AG08395 (cell line): ENCODE measurements at regions not wholly inside any gene's neighbourhood (a gene's known extent, or its start where the extent isn't known, plus 50 kb on each side); places are given as distances from the start of the nearest gene placed in this dataset.
"Not testable (repeated sequence)": the region's sequence is repeated elsewhere in the genome, so short reads cannot be mapped to it uniquely, and the experiment has no call there.

Experiments
- DNase-seq: peaks from one replicate; pipeline ENCODE4 v3.0.0; 2012; ENCODE audit warnings: mixed read lengths, low spot score

DNA sequence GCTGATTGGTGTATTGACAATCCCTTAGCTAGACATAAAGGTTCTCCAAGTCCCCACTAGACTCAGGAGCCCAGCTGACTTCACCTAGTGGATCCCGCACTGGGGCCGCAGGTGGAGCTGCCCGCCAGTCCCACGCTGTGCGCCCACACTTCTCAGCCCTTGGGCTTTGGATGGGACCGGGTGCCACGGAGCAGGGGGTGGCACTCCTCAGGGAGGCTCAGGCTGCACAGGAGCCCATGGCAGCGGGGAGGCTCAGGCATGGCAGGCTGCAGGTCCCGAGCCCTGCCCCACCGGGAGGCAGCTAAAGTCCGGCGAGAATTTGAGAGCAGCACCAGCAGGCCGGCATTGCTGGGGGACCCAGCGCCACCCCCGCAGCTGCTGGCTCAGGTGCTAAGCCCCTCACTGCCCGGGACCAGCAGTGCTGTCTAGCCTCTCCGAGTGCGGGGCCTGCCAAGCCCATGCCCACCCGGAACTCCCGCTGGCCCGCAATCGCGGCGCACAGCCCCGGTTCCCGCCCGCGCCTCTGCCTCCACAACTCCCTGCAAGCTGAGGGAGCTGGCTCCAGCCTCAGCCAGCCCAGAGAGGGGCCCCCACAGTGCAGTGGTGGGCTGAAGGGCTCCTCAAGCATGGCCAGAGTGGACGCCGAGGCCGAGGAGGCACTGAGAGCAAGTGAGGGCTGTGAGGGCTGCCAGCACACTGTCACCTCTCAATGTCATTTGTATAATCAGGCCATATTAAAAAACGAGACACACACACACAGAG lies 437.2 kb downstream of the CSNK1G3 start:
- no peak for DNase-seq

DNA sequence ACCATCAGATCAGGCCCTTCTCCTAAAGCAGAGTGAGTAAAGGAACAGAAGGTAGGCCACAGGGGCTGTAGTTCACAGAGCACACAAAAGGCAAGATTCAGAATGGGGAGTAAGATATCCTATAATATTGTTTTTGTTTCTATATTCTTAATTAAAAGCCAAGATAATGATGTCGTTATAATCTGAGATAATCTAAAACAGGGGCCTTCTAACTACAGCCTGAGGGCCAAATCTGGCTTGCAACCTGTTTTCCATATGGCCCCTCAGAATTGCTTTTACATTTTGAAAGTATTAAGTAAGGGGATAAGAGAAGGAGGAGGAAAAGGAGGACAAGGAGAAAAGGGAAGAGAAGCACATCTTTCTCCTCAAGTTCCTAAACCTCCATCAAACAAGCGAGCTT lies 435.8 kb downstream of the CSNK1G3 start:
- DNase-seq, result no peak

DNA sequence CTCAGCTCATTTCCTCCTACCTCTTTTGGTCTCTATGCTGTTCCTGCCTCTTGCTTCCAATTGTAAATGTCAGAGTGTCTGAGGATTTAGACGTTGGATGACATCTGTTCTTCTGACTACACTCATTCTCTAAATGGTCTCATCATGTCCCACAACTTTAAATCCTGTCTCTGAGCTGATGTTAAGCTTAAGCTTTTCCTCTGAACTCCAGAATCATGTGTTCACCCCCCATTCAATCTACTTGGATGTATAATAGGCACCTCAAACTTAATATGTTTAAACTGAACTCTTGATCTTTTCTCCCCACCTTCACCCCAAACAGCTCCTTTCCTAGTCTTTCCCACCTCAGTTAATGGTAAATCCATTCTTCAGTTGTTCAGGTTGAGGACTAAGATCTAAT lies 433.6 kb downstream of the CSNK1G3 start:
- DNase-seq, result no peak

DNA sequence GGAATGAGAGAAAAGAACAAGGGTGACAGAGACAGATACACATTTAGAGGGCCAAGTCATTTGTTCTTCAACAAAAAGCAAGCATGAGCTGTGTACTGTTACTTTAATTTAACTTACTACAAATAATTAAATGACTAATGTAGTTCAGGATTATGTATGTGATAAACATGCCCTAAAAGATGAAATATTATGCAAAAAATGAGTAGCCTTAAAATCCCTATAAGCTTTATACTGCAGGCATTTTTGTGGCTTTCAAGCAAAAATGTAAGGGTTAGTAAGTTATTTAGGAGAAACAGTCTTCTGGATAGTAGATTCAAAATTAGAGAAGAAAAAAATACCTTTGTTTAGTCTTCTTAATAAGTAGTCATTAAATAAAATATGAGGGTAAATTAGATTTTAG lies 431.2 kb downstream of the CSNK1G3 start:
- DNase-seq, result no peak

DNA sequence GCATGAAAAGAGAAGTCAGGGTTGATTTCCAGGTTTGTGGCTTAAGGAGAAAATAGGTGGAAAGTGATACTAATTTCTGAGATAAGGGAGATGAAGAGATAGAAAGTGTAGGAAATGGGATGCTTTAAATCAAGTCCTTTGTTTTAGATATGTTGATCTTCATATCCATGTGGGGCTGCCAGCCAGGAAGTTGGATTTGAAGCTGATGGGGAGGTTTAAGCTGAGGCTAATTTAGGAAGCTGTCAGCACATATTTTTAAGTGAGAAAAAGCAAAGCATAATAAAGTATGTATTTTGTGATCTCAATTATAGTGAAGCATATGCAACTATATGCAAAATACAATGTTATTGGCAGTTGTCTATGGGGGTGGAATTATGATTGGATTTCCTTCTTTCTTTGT lies 428.4 kb downstream of the CSNK1G3 start:
- DNase-seq, result no peak

DNA sequence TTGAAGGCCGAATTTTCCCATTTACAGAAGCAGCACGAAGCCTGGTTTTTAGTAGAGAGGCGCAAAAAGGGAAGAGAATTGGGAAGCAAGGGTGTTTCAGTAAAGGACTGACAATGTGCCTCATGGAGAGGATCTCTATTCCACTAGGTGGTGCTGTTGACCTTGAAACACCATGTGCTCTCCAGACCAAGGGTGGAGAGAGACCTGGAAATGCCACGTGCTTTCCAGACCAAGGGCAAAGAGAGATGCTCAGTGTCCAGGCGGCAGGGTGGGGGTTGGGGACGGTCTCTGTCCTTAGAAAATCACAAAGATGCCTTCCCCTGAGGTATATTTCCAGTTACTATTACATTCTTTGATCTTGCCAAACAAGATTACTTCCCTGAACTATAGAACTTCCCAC lies 425.3 kb downstream of the CSNK1G3 start:
- no peak for DNase-seq

DNA sequence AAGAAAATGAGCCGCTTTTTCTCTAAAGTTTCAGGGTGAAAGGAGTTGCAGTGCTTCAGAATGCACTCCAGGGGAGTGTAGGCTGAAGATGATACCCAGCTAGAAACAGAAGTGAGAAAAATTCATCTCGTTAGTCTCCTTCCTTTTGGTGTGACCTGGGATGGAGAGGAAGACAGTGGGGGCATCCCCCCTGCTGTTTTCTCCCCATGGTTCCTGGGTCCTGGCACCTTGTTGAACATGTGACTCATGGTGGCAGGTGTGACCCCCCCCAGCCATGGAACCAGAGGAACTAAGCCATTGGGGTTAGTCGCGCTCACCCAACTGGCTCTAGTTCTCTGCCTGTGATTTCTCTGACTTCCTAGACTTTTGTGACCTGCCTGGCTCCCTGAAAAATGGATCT lies 424.6 kb downstream of the CSNK1G3 start:
- no peak for DNase-seq

DNA sequence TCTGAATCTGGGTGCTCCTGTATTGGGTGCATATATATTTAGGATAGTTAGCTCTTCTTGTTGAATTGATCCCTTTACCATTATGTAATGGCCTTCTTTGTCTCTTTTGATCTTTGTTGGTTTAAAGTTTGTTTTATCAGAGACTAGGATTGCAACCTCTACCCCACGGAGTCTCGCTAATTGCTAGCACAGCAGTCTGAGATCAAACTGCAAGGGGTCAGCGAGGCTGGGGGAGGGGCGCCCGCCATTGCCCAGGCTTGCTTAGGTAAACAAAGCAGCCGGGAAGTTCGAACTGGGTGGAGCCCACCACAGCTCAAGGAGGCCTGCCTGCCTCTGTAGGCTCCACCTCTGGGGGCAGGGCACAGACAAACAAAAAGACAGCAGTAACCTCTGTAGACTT lies 421.8 kb downstream of the CSNK1G3 start:
- DNase-seq, result not testable (repeated sequence)

DNA sequence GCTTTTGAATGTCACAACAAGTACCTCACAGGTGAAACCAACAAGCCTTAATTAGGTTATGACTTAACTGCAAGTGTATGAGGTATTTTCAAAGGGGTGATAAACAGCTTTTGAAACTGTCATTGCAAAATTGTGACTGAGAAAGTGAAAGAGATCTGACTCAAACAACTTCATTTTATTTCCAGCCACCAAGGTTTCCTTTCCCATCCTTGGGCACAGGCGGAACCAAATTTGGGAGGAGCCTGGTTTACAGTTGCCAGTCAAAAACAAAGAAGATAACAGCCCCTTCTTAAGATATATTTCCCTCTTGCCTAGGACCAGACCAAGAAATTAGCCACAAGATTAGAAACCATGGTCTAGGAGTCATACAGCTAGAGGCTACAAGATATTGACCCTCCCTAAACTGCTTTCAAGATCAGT lies 417.1 kb downstream of the CSNK1G3 start:
- no peak for DNase-seq

DNA sequence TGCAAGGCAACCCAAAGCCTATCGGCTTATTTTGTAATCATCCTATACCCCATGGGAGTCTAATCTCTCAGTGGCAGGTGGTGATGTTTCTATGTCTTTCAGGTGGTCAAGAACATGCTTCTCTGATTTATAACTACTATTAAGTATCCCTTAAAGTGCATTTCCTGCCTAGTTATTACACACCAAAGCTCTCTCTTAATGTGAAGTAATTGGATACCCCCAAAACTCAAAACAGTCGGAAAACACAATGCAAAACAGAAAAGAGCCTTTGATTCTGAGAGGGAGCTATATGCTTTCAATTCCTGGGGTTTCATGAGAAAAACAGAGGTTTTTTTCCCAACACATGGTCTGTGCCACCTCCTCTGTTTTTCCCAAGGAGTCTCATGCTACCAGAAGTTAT lies 416.4 kb downstream of the CSNK1G3 start:
- no peak for DNase-seq

DNA sequence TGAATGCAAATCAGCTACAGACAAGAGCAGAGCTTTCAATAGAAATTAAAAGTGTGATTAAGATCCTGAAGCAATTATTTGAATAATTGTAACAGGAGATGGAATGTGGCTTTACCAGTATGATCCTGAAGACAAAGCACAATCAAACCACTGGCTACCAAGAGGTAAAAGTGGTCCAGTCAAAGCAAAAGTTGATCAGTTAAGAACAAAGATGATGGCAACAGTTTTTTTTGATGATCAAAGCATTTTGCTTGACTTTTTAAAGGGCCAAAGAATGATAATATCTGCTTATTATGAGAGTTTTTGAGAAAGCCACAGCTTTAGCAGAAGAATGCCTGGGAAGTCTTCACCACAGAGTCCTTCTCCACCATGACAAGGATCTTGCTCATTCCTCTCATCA lies 409.2 kb downstream of the CSNK1G3 start:
- no peak for DNase-seq

DNA sequence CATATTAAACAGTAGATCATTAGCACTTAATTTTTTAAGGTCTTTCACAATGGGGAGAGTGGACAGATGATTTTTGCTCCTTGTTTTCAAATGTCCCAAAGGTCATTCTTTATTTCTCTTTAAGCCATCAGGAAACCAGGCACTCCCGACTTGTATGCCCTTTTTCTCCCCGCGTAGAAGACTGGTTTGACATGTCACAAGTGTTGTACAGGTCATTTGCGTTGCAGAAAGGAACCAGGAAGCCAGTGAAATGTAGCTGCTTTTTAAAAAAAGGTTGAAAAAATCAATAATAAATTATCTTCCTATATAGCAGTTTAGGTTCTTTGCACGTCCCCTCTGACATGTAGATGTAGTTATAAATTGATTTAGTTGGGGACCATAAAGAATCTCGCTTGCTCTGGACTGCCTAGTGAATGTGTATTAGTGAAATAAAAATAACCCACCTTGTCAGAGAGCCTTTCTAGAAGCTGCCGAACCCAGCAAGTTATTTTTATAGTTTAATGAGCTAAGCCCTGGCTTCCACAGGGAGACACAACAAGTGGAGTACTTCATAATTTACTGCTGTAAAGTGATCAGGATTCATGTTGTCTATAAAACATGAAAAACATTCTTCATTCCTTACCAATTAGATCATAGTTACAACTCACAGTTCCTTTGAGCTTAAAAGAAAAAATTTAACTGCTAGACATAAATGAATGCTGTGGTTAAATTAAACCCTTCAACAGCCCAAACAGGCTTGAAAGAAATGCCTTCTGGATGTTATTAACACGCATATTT lies 404.6 kb downstream of the CSNK1G3 start:
- peak; percentile 67 for DNase-seq

DNA sequence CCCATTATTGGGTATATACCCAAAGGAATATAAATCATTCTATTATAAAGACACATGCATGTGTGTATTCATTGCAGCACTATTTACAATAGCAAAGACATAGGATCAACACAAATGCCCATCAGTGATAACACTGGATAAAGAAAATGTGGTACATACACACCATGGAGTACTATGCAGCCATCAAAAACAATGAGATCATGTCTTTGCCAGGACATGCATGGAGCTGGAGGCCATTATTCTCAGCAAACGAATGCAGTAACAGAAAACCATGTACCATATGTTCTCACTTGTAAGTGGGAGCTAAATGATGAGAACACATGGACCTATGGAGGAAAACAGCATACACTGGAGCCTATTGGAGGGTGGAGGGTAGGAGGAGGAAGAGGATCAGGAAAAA lies 402.4 kb downstream of the CSNK1G3 start:
- no peak for DNase-seq

DNA sequence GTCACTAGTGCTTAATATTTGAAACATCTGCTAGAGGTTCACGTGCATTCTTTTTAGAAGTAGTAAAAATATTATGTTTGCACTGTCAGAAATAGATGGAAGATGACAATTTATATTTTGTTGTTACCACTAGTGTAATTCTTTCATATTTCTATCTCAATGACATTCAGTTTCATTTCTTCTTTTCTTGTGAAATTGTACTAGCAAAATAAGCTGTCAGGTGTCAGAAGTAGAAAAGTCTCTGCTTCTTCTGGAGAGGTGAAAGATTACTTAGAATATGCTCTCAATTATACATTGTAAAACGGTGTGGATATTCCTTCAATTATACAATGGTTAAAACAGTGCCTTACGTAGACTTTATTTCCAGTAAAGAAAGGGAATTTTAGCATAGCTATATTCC lies 395.4 kb downstream of the CSNK1G3 start:
- DNase-seq, result no peak

DNA sequence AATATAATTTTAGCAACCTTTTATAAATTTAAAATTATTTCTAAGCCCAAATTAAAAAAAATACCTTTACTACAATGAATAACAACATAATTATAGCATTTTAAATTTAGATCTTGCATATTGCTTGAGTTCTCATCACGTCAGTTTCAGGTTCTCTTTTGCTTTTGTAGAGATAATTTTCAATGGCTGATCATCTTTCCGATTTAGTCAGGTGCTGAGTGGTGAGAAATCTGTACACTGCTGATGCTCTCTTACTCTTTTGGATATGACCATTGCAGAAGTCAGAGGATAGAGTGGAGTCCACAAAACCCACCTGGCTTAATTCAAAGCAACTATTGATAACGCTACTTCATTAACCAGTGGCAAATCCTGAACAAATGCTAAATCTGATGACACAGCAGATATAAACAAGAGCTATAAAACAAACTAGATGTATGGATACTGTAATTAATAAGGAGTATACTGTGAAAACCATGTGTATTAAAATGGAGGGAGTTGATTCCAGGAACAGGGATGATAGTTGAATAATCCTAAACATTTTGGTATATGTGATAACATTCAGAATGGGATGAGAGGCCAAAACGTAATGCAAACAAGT lies 394.8 kb downstream of the CSNK1G3 start:
- DNase-seq, result no peak

DNA sequence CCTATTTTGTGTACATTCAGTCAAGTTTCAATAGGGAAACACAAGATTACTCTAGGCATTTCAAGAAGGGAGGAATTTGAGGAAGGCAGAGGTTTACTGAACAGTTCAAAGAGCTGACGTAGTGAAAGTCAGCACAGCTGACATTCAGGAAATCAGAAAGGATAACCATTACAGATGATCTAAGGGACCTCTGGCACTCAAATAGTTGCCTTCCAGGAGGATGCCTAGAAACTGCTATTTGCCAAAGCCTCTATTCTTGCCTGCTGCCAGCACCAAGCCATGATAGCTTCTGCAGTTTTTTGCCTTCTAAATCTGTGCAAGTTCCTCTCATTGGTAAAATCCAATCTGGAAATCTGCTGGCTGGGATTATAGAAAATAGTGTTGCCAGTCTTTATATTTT lies 373.1 kb downstream of the CSNK1G3 start:
- no peak for DNase-seq

DNA sequence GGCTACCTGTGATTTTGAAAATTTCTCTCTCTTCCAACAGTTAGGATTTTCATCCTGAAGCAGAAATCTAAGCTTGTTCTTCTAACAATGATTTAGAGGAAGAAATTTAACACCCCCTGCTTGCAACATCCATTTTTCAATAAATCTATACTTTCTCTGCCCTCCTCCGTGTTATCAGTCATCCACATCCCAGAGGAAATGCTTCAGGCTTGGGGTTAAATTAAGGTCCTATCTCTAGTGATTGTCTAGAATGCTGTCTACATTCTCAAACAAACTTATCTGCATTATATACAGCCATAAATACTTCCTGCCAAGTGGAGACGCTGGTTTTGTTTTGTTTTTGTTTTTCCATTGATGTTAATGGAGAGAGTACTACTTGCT lies 371.0 kb downstream of the CSNK1G3 start:
- DNase-seq, result no peak

DNA sequence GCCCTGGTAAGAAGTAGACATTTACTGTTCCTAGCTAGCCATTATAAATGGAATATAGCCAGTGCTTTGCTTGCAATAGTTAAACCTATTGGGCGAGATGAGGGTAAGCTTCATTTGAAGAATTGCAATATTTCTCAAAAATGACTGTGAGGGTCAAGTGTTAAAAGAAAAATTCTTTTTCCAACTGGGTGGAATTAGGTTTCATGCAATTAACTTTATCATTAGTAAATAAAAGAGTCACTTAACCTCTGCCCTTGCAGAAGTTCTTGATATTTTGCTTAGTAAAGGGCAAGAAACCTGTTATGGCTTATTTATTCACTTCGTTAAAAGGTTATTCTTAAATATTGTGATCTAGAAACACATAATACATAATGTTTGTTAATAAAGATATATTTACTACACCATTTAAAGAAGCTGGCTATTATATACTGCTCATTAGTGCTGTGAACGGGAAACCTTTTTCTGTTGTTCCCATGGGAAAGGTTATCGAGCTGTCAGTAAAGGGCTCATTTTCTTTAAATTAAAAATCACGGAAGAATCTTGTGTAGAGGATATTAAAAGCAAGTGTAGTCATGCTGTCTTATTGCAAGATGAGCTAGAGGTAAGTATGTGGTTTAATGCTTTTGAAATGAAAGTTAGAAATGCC lies 370.5 kb downstream of the CSNK1G3 start:
- DNase-seq, result no peak

DNA sequence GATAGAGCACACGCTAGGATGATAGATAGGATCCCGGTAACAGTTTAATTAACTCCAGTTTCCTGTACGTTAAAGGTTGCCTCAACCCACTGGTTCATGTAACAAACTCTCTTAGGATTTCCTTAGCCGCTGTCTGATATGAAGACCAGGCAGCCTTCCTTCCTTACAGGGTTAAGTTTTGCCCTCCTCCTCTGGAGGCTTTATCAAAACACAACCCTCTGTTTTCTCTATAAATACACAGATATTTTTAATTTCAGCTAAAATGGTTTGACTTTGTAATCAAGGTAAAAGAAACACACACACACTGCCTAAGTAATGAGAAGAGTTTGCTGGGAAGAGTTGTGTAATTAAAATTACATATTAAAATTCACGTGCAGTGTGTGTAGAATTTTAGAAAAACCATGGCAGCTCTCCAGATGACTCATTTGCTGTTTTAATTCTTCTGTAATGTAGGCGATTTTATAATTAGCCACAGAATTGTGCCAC lies 369.8 kb downstream of the CSNK1G3 start:
- peak; percentile 9 for DNase-seq

DNA sequence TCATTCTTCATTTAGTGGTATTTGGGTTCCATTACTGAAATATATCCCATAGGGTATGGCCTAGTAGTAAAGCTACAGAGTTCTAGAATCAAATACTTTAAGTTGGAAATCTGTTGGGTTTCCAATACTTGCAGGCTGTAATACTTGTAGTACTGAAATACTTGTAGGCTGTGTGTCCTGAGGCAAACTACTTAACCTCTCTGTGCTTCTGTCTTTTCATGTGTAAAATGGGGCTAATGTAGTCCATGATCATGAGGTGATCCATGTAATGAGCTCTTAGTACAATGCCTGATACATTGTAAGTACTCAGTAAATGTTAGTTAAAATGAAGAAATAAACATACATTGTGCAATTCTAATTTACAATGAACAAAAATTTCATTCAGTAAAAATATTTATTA lies 368.9 kb downstream of the CSNK1G3 start:
- DNase-seq, result no peak

DNA sequence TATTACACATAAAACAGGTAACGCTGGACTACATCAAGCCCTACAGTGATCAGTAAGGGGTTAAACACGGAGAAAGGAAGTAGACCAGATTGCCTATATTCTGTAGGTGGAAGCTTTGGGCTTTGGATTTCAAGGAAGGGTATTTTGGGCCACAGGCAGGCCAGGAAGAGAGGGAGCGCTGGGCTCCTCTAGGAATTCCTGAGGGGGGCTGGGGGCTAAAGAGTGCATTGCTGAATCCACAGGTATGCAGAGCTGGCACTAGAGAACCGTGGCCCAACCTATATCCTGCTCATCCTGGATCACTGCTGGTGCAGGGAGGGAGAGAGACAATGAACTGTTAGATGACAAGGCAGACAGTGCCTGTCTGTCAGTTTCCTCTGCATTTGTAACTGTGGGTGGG lies 367.1 kb downstream of the CSNK1G3 start:
- DNase-seq, result no peak

DNA sequence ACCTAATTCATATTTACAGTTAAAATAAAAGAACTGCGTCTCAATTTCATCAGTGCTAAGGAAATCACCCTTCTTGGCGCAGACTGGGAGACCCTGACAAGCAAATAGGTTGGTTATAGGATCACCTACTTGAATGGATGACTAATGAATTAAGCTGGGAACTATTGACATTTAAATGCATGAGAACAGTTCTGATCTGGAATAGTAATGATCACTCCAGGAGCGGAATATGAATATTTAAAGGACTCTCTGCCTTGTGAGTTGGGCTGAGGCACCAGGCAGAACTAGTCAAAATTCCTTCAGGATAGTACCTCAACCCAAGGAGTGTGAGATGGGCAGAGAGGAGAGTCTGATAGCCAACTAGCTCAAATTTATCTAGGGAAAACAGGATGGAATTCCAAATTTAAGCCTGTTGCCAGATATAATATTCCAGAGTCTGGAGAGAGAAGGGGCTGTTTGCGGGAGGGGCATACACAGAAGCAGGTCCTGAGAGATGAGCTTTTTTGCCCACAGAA lies 364.4 kb downstream of the CSNK1G3 start:
- DNase-seq, result no peak
